GM18909 (cell line): ENCODE measurements at regions not wholly inside any gene's neighbourhood (a gene's known extent, or its start where the extent isn't known, plus 50 kb on each side); places are given as distances from the start of the nearest gene placed in this dataset.

ENCODE experiments used
- ATAC-seq: cut with Tn5 transposase; IDR thresholded peaks from one replicate; pipeline ENCODE4 v1.9.1; 2021; ENCODE audit warnings: mild to moderate bottlenecking; ENCODE audit not compliant: unreplicated experiment, poor library complexity

DNA sequence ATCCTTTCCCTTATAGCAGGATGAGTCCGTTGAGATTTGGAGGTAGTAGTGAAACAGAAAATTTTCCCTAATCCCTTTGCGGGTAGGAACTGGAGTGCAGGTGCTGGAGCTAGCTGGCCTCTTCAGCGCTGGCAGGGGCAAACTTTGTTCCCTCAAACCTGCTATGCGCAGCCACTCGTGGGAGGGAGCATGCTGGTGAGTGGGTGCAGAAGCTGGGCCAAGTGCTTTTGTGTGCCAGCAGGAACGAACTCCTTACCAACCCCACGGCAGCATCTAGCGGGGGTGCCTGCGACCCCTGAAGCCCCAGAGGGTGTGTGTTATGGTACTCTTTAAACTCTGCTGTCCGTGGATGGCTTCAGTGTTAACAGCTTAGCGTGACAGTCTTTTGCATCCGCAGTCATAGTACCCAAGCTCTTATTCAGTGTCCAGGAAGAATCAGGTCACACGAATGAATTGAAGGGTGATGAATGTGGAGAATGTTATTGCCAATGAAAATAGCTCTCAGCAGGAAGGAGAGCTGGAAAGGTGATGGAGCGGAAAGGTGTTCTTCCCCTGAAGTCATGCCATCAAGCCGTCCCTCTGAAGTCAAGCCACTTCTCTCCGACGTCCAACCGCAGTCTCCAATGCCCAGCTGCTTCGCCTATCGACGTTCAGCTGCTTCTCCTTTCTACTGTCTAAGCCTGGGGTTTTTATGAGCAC, 1445.1 kb upstream of the CDH9 start:
- no peak for ATAC-seq

DNA sequence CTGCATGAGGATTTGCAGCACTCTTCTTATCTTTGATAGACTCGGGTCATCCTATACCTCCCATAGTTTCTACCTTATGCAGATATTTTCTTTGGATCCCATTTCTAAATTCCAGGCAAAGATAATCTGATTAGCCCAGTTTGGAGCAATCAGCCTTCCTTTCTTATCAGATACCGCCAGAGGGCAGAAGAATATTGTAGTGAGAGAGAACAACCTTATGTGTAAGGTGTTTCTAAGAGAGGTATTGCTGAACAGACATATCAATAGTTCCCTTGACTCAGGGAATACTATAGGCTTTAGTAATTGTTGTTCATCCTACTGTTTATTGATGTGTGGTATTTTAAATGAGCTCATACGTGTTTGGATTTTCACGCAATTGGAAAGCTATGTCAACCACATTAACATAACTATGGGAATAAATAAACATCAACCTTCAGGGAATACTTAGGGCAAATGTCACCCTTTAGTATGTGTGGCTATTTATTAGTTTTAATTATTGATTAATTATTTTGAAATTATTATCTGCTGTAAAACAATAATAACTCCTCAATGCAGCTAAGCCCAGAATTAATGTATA, 1435.2 kb upstream of the CDH9 start:
- no peak for ATAC-seq

DNA sequence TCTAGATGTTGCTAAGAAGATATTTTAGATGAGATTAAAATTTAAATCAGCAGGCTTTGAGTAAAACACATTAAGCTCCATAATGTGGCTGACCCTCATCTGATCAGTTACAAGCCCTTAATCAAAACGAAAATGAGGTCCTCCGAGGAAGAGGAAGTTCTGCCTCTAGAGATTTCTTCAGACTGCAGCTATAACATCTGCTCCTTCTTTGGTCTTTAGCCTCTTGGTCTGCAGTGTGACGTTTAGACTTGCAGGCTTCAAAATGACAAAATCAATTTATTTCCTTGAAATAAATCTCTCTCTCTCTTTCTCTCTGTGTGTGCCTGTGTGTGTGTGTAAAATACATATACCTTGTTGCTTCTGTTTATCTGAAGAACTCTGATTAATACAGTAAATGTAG, 1429.8 kb upstream of the CDH9 start:
- no peak for ATAC-seq

DNA sequence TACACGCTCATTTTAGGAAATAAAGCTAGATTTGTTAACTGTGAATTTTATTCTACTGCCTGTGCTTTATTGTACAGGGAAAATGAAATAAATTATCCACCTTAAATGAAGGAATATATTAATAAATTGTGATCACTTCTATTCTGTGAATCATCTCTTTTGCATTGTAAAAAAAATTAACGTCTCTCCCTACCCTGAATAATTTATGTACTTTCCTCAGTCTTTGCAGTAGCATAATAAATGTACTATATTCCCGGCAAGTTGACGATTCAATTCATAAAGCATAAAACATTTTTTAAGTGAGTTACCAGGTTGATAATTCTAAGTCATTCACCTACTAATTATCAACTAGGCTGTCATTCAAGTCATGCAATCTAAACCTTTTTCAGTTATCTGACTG, 1425.3 kb upstream of the CDH9 start:
- no peak for ATAC-seq

DNA sequence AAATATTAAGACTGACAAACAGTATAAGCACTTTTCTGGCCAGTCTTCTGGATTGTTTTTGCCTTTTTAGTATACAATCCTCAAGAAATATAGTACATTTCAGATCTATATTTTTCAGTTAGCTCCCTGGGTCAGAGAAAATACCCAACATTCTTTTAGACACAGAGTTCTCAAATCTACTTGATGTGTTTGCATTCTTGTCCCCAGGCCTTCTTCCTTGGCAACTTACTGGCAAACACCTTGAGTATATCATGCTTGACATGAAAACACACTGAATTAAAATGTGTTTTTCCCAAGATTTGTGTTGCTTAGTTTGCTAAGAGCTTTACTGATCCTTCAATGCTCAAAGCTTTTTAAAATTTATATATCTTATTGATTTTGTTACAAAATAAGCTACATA, 1413.1 kb upstream of the CDH9 start:
- ATAC-seq, result no peak

DNA sequence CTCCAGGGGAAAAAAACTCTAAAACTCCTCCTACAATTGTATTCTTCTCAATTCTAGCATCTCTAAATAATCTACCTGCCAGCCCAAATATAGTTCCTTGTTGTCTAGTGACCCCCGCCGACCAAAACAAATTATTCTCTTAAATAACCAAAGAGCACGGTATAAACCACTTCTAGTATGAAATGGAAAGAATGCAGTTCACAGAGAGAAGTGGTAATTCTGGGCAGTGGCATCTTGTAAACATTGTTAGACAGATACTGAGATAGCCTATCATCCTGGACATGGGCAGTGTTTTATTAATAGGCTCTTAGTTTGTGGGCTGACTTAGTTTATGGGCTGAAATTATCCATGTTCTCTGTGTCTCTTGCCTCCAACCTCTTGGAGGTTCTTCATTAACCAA, 1412.6 kb upstream of the CDH9 start:
- ATAC-seq, result no peak

DNA sequence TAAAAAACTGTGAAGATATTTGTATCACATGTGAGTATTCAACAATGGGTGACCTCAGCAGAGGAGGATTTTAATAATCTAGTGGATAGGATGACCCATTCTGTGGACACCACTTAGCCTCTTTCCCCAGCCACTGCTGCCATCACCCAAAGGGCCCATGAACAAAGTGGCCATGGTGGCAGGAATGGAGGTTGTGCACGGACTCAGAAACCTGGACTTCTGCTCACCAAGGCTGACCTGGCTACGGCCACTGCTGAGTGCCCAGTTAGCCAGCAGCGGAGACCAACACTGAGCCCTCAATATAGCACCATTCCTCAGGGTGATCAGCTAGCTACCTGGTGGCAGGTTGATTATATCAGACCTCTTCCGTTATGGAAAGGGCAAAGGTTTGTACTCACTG, 1410.4 kb upstream of the CDH9 start:
- no peak for ATAC-seq

DNA sequence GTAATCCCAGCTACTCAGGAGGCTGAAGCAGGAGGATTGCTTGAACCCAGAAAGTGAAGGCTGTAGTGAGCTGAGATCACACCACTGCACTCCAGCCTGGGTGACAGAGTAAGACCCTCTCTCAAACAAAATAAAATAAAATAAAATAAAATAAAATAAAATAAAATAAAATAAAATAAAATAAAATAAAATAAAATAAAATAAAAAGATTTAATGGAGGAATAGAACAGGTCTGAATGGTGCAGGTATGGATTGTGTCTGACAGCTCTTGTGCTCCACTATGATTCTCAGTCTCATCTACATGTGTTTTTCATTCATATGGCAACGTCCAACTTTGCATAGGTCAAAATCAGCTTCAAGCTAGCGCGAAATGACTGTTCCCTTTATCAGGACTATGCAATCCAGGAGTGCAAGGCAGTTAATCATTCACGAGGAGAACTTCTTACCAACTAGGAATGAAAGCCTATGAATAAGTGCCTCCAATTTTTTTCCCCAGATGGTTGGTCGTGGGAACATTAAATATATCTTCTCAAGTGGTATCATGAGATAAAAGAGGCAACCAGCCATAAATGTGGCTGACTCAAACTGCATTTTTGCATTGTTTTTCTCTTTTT, 1392.3 kb upstream of the CDH9 start:
- no peak for ATAC-seq

DNA sequence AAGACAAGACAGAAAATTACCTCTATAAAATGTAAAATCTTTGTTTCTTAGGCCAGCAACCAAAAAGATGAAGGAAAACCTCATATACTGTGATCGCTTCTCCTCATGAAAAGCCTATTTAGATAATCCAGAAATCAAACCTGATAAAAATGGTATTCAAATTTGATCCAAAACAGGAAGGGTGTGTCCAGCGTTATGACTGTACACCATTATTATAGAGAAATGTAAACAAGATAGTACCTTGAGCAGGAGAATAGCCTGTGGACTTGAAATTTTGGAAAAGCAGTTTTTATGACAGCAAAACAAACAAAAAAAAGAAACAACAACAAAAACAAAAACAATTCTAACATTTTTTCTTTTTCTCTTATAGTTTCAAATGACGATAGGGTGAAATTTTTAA, 1382.8 kb upstream of the CDH9 start:
- ATAC-seq, result no peak

DNA sequence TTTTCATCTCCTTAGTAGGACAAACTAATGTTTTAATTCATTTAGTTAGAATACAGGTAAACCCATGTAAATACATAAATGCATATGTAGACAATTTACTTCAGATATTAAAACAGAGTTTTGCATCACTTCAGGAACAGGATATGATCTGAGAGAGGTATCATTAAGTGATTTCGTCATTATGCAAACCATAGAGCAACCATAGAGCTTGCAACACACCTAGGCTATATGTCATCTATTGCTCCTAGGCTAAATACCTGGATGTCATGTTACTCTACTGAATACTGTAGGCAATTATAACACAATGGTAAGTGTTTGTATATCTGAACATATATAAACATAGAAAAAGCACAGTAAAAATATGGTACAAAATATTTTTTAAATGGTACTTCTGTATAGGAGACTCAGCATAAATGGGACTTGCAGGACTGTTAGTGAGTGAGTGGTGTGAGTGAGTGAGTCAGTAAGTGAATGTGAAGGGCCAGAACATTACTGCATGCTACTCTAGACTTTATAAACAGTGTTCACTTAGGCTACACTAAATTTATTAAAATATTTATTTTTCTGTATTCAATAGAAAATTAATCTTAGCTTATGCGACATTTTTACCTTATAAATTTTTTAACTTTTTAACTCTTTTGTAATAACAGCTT, 1377.5 kb upstream of the CDH9 start:
- ATAC-seq, result no peak

DNA sequence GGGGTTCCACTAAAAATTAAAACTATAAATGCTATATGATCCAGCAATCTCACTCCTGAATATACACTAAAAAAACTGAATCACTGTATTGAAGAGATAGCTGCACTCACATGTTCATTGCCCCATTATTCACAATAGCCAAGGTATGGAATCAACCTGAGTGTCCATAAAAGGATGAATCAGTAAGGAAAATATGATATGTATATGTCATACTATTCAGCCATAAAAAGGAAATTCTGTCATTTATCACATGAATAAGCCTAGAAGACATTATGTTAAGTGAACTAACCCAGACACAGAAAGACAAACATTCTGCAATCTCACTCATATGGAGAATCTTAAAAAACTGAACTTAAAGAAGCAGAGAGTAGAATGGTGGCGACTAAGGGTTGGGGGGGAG, 1376.2 kb upstream of the CDH9 start:
- no peak for ATAC-seq

DNA sequence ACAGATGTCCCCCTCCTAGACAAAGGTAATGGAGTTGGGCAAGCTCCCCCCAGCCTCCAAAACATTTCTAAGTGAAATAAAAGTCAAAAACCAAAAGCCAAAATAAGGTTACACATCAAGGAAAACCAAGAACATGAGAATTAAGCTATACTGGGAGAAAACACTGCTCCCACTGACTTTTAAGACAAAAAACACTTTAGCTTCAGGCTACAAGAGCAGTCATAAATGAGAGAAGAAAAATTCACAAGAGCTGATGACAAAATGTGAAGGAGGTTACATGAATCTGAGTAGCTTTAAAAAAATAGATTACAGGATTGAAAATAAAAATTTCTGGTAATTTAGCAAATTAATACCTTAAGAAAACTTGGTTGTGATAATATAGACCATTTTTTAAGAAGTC, 1370.3 kb upstream of the CDH9 start:
- no peak for ATAC-seq

DNA sequence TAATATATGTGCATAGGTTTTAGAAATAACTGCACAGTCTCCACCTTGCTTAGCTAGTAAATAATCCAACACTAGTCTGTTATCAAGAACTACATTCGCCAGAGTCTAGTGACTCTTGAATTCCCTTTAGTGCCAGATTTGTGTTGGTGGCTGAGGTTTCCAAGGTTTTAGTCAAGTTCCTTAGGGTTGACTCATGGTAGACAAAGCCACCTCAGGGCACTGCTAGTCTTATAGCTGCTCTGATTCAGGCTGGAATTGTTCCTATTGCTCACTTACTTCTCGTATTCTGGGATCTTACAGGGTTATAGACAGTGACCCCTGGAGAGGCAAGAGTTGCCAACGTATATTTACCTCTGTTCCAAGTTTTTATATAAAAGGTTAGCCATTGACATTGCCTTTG, 1369.8 kb upstream of the CDH9 start:
- ATAC-seq, result no peak

DNA sequence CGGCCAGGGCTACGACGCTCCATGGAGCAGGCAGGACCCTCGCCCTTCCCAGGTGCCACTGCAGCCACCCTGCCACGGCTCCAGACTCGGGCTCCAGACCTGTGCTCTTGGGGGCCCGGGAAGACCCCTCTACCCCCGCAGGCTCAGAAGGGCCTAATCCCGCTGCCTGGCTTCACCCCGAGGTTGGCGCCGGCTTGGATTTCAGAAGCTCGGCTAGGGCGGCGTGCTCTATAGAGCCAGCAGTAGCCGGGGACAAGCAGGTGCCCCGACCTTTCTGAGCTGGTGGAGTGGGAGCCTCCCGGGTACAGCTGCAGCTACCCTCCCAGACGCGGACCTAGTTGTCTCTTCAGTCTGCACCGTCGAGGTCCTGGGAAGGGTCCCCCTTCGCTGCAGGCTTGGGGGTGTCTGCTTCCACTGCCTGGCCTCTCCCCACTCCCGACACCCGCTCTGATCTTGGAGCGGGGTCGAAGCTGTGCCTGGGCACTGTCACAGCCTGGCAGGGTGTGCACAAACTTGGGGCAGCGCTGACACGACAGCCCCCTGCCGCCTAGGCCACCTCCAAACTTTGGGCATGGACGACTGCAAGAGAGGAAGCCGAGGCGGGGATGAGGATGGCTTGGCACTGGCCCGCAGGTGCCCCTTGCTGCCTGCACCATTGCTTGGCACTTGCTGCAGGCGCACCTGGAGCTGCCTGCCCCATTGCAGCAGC, 1366.1 kb upstream of the CDH9 start:
- no peak for ATAC-seq

DNA sequence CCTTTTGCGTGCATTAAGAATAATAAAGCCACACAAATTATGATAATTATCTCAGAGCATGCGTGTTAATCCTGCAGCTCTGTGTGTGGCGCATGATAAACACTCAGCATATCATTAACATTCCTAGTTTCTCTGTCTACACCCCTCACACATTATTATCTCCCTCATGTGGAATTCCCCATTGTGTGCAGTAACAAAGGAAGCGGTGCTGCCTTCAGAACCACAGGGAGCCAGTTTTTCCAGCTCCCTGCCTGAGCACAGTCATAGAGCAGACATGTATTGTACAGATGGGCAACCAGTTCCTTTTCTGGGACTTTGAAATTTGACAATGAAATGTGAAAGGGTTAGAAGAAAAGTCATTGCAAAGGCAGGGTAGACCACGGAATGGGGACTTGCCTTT, 1365.5 kb upstream of the CDH9 start:
- ATAC-seq, result no peak

DNA sequence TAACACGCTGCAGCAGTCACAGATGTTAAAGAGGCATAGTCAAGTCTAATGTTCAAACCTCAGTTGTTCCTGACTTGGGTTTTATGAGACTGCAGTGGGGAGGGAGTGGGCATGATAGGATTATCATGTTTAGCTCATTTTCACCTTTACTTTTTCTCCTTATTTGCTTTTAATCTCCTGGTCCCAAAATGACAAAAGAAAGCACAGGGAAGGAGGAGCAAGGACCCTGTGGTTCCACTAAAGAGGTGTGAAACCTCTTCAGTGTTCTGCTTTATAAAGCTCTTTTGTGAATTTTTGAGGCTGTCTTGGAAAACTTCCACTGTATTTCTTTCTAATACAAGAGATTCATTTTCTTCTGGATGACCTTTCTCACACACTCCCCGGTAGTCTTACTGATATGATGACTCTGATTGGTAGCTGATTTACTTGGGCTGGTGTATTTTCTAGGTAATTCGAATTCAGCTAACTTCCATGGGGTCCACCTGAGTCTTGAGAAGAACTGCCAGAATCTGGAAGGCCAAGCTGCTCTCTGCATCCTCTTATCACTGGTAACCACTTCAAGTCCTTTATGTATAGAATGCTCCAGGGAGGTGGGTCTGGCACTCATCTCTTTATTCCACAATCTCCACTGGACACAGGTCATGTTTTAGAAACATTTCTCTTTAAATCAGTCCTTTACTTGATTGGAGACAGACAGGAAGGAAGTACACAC, 1364.4 kb upstream of the CDH9 start:
- no peak for ATAC-seq

DNA sequence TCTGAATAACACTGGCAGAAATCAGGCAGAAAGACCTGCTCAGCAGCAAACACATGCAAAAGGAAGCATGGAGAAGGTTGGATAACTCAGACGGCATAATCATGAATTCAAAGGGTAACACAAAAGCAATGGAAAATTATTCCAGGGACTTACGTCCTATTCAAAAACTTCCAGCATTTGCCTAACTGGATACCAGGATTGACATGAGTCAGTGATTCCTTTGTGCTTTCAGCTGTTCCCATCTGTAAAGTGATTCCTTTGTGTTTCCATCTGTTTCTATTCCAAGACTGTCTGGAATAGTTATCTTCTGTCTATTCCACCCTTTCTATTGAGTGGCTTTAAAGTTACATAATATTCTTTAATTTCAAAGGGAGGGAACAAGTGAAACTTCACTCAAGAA, 1361.7 kb upstream of the CDH9 start:
- ATAC-seq, result no peak

DNA sequence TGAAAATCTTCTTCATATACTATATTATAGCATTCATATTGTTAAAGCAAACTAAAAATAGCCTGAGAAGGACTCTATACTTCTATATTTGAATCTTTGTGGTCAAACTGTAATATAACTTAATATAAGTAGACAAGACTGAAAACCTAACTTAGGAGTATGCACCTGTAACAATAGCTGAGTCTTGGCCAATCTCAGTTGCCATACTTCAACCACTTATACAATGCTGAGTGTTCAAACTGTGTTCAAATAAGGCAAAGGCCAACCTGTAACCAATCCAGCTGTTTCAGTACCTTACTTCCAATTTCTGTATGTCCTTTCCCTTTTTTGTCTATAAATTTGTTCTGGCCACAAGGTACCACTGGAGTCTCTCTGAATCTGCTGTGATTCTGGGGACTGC, 1360.8 kb upstream of the CDH9 start:
- ATAC-seq, result no peak

DNA sequence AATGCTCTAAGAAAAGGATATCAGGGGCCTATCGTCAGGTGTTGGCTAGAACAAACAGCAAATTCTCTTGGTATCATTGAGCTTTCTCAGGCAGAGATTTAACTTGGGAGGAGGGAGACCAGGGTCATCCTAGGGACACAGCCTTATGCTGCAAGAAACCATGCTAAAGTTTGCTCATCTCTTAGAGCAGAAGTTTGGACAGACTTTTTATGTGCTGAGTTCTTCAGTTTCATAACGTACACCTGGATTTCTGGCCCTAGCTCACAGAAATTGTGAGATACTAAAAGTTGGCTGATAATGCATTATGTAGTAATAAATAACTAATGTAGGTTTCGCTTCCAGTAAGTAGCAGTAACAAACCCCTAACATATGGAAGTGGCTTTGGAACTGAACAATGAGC, 1359.8 kb upstream of the CDH9 start:
- ATAC-seq, result no peak

DNA sequence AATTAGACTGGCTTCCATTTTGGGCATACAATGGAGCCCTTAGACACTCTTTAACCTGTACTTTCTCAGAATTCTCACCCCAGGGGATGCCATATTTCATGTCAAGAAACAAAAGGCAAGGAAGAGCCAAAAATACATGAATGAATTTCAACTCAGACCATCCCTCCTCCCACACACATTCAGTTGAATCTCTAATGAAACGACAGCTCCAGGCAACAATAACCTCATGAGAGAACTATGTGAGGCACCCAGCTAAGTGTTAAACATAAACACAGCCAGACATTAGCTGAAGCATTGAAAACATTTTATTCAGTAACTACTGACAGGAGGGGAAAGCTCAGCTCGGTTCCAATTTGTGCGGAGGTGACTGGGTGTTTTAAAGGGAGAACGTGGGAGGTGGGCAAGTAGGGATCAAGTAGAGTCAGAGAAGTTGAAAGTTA, 1359.1 kb upstream of the CDH9 start:
- ATAC-seq, result no peak
